ENCODE measurements at regions not wholly inside any gene's neighbourhood (a gene's known extent, or its start where the extent isn't known, plus 50 kb on each side); places are given as distances from the start of the nearest gene placed in this dataset.
"Not testable (repeated sequence)": the region's sequence is repeated elsewhere in the genome, so short reads cannot be mapped to it uniquely, and the experiment has no call there.

- no peak for DNase-seq
Observed at GRCh38 chr2:66306483-66306882, 128.4 kb upstream of the MEIS1 start.

GRCh38 chr2:66305718-66306117 lies 129.2 kb upstream of the MEIS1 start:
- no peak for DNase-seq

- DNase-seq = no peak
Observed at GRCh38 chr2:66303471-66303870, 131.5 kb upstream of the MEIS1 start.

- DNase-seq = no peak
Observed at GRCh38 chr2:66301767-66302140, 133.2 kb upstream of the MEIS1 start.

GRCh38 chr2:66301022-66301766 lies 133.7 kb upstream of the MEIS1 start:
- no peak for DNase-seq

- DNase-seq = no peak
Observed at GRCh38 chr2:66283787-66284186, 151.1 kb upstream of the MEIS1 start.

- DNase-seq = no peak
Observed at GRCh38 chr2:66281980-66282379, 152.9 kb upstream of the MEIS1 start.

- DNase-seq = no peak
Observed at GRCh38 chr2:66279024-66279423, 155.9 kb upstream of the MEIS1 start.

- no peak for DNase-seq
Observed at GRCh38 chr2:66275984-66276383, 158.9 kb upstream of the MEIS1 start.

GRCh38 chr2:66273933-66274490 lies 160.9 kb upstream of the MEIS1 start:
- DNase-seq = no peak

GRCh38 chr2:66272751-66273150 lies 162.2 kb upstream of the MEIS1 start:
- DNase-seq = no peak

- no peak for DNase-seq
Observed at GRCh38 chr2:66271777-66272176, 163.1 kb upstream of the MEIS1 start.

GRCh38 chr2:66270247-66270646 lies 164.7 kb upstream of the MEIS1 start:
- no peak for DNase-seq

GRCh38 chr2:66269166-66269565 lies 165.8 kb upstream of the MEIS1 start:
- DNase-seq = no peak

- no peak for DNase-seq
Observed at GRCh38 chr2:66268756-66269155, 166.2 kb upstream of the MEIS1 start.

GRCh38 chr2:66264354-66264753 lies 170.6 kb upstream of the MEIS1 start:
- DNase-seq = no peak

GRCh38 chr2:66255867-66256266 lies 179.1 kb upstream of the MEIS1 start:
- DNase-seq = no peak

GRCh38 chr2:66255136-66255535 lies 179.8 kb upstream of the MEIS1 start:
- DNase-seq = no peak

- DNase-seq = no peak
Observed at GRCh38 chr2:66253066-66253465, 181.9 kb upstream of the MEIS1 start.

GRCh38 chr2:66252109-66252508 lies 182.8 kb upstream of the MEIS1 start:
- no peak for DNase-seq

GRCh38 chr2:66251573-66251972 lies 183.4 kb upstream of the MEIS1 start:
- no peak for DNase-seq

GRCh38 chr2:66249089-66249488 lies 185.8 kb upstream of the MEIS1 start:
- DNase-seq = not testable (repeated sequence)

- DNase-seq = not testable (repeated sequence)
Observed at GRCh38 chr2:66243809-66244208, 191.1 kb upstream of the MEIS1 start.

GRCh38 chr2:66242888-66243287 lies 192.0 kb upstream of the MEIS1 start:
- not testable (repeated sequence) for DNase-seq

Data from hematopoietic multipotent progenitor cell treated with erythropoietin and hydrocortisone succinate and interleukin-3 and kit ligand, for 8 days (in vitro differentiated cells).